HCT116 (cell line): ENCODE measurements at regions not wholly inside any gene's neighbourhood (a gene's known extent, or its start where the extent isn't known, plus 50 kb on each side); places are given as distances from the start of the nearest gene placed in this dataset.
"Not testable (repeated sequence)": the region's sequence is repeated elsewhere in the genome, so short reads cannot be mapped to it uniquely, and the experiment has no call there.

ENCODE experiments used
- ATAC-seq: fragments of 200-7000 bp; cut with Tn5 transposase; 2 replicates; pipeline ENCODE4 v1.9.1; 2020; ENCODE audit warnings: mild to moderate bottlenecking, moderate library complexity
- BruUV-seq: library from RNA; stranded (reverse); fragments of 400-500 nt; replicated peaks from 2 replicates; lab custom pipeline; 2021; lab: Mats Ljungman, UMichigan
- CTCF ChIA-PET: fragments of 300-600 bp; sonication (Branson Sonifier 250); formaldehyde crosslinking; loops from one replicate; lab custom pipeline; 2021; ENCODE audit warnings: antibody characterized with exemption; lab: Charles Lee
- POLR2A ChIA-PET: fragments of 300-600, 350-600 bp; sonication (Branson Sonifier 250); formaldehyde crosslinking; loops from one replicate; lab custom pipeline; 2021; ENCODE audit warnings: antibody characterized with exemption; lab: Charles Lee
- RAD21 ChIA-PET, 2 experiments: fragments of 300-600 bp; sonication (Branson Sonifier 250); formaldehyde crosslinking; loops; one replicate each; lab custom pipeline; 2023; ENCODE audit warnings: low total read pairs in 2 of 2; ENCODE audit not compliant: uncharacterized antibody in 2 of 2, unreplicated experiment in 2 of 2, low non-redundant PET in 1 of 2; lab: Charles Lee
- DNase-seq: peaks from one replicate; pipeline ENCODE4 v3.0.0-alpha.2; 2010; ENCODE audit warnings: low read depth, low spot score
- H2AFZ ChIP-seq: fragments of 200-600 bp; shearing (Covaris generic), sonication (generic); 2 replicates; pipeline ENCODE4 v1.6.1; 2017; ENCODE audit warnings: low read depth, mixed run types, mixed read lengths, antibody characterized with exemption, low read length; ENCODE audit not compliant: poor library complexity, severe bottlenecking
- H3K27ac ChIP-seq: 2 replicates; pipeline ENCODE4 v1.5.1; 2012; ENCODE audit warnings: low read depth, low read length
- H3K27me3 ChIP-seq: fragments of 200-600 bp; sonication (generic); 2 replicates; pipeline ENCODE4 v1.6.1; 2016; ENCODE audit warnings: mixed run types, low read length, mixed read lengths; ENCODE audit not compliant: insufficient read depth
- H3K36me3 ChIP-seq, 2 experiments: fragments of 200-500 bp in 1 of 2; fragments of 200-600 bp in 1 of 2; sonication (Bioruptor generic) in 1 of 2; sonication (generic) in 1 of 2; 2 replicates each; pipeline versions ENCODE4 v1.5.1 to v1.6.1; 2014 to 2016; ENCODE audit warnings: low read length in 2 of 2, inconsistent platforms in 1 of 2, mixed read lengths in 1 of 2, mixed run types in 1 of 2; ENCODE audit not compliant: insufficient read depth in 2 of 2, control insufficient read depth in 1 of 2
- H3K4me1 ChIP-seq, 2 experiments: fragments of 200-600 bp in 1 of 2; sonication (generic) in 1 of 2; 2 replicates each; pipeline versions ENCODE4 v1.5.1 to v1.6.1; 2012 to 2017; ENCODE audit warnings: low read length in 2 of 2, inconsistent platforms in 1 of 2, mild to moderate bottlenecking in 1 of 2, mixed read lengths in 1 of 2, mixed run types in 1 of 2, moderate library complexity in 1 of 2; ENCODE audit not compliant: insufficient read depth in 2 of 2, control insufficient read depth in 1 of 2
- H3K4me2 ChIP-seq: fragments of 200-600 bp; sonication (generic); 2 replicates; pipeline ENCODE4 v1.6.1; 2017; ENCODE audit warnings: mixed run types, low read length, mixed read lengths
- H3K4me3 ChIP-seq, 2 experiments: fragments of 200-600 bp in 1 of 2; sonication (generic) in 1 of 2; replicated peaks in 1 of 2; 2 replicates each; pipeline ENCODE4 v1.5.1; 2011 to 2016; ENCODE audit warnings: low read length in 2 of 2, control low read depth in 1 of 2, low read depth in 1 of 2, mild to moderate bottlenecking in 1 of 2, mixed read lengths in 1 of 2, mixed run types in 1 of 2
- H3K79me2 ChIP-seq: fragments of 200-600 bp; sonication (generic); 2 replicates; pipeline ENCODE4 v1.6.1; 2017; ENCODE audit warnings: mild to moderate bottlenecking, mixed run types, low read length, moderate library complexity, mixed read lengths; ENCODE audit not compliant: insufficient read depth
- H3K9ac ChIP-seq: fragments of 200-600 bp; sonication (generic); 2 replicates; pipeline ENCODE4 v1.6.1; 2016; ENCODE audit warnings: low read length, mixed read lengths
- H3K9me2 ChIP-seq: fragments of 200-600 bp; sonication (generic), shearing (Covaris generic); 2 replicates; pipeline ENCODE4 v1.6.1; 2017; ENCODE audit warnings: mixed run types, mild to moderate bottlenecking, moderate library complexity; ENCODE audit not compliant: insufficient read depth
- H3K9me3 ChIP-seq, 2 experiments: fragments of 200-500 bp in 1 of 2; fragments of 200-600 bp in 1 of 2; sonication (Bioruptor generic) in 1 of 2; sonication (generic) in 1 of 2; 2 replicates each; pipeline ENCODE4 v1.6.1; 2014 to 2017; ENCODE audit warnings: low read length in 2 of 2, mixed read lengths in 2 of 2, inconsistent platforms in 1 of 2, low read depth in 1 of 2, mild to moderate bottlenecking in 1 of 2, mixed run types in 1 of 2, moderate library complexity in 1 of 2; ENCODE audit not compliant: control insufficient read depth in 1 of 2, insufficient read depth in 1 of 2
- H4K20me1 ChIP-seq: fragments of 200-600 bp; sonication (generic), shearing (Covaris generic); 2 replicates; pipeline ENCODE4 v1.6.1; 2017; ENCODE audit warnings: mixed run types, mild to moderate bottlenecking, moderate library complexity; ENCODE audit not compliant: insufficient read depth
- CBX3 ChIP-seq: IDR thresholded peaks from 2 replicates; pipeline ENCODE4 v1.6.1; 2012; ENCODE audit warnings: low read depth
- CEBPB ChIP-seq: IDR thresholded peaks from 2 replicates; pipeline ENCODE4 v1.6.1; 2012; ENCODE audit warnings: low read depth
- CTCF ChIP-seq, 3 experiments: fragments of 200-600 bp in 1 of 3; sonication (generic) in 1 of 3; IDR thresholded peaks in 2 of 3; conservative IDR thresholded peaks in 1 of 3; 2 replicates each; pipeline ENCODE4 v1.5.1; 2012 to 2017; ENCODE audit warnings: low read depth in 2 of 3, low read length in 2 of 3, antibody characterized with exemption in 1 of 3, borderline replicate concordance in 1 of 3, control low read depth in 1 of 3, mild to moderate bottlenecking in 1 of 3, mixed read lengths in 1 of 3, mixed run types in 1 of 3, moderate library complexity in 1 of 3; ENCODE audit not compliant: insufficient read depth in 1 of 3
- EGR1 ChIP-seq: IDR thresholded peaks from 2 replicates; pipeline ENCODE4 v1.6.1; 2012; ENCODE audit warnings: low read depth
- ELF1 ChIP-seq: IDR thresholded peaks from 2 replicates; pipeline ENCODE4 v1.6.1; 2012; ENCODE audit warnings: low read depth, borderline replicate concordance
- EZH2 ChIP-seq: fragments of 200-600 bp; sonication (generic); IDR thresholded peaks from 2 replicates; pipeline ENCODE4 v1.6.1; 2017; ENCODE audit warnings: antibody characterized with exemption, mixed run types
- EZH2phosphoT487 ChIP-seq: fragments of 200-600 bp; IDR thresholded peaks from 2 replicates; pipeline ENCODE4 v1.6.1; 2018; ENCODE audit warnings: antibody characterized with exemption, borderline replicate concordance
- JUND ChIP-seq: IDR thresholded peaks from 2 replicates; pipeline ENCODE4 v1.6.1; 2012
- MAX ChIP-seq: IDR thresholded peaks from 2 replicates; pipeline ENCODE4 v1.6.1; 2012
- POLR2AphosphoS5 ChIP-seq: IDR thresholded peaks from 2 replicates; pipeline ENCODE4 v1.6.1; 2011; ENCODE audit warnings: mild to moderate bottlenecking, low read depth, low read length, moderate library complexity
- SIN3A ChIP-seq: IDR thresholded peaks from 2 replicates; pipeline ENCODE4 v1.6.1; 2012; ENCODE audit warnings: low read depth
- SP1 ChIP-seq: IDR thresholded peaks from 2 replicates; pipeline ENCODE4 v1.6.1; 2012; ENCODE audit warnings: low read depth
- intact Hi-C: fragments of 100-400 bp; cut with micrococcal nuclease; formaldehyde crosslinking; loops from 2 replicates; pipeline ENCODE4 v1.10.0; 2022

GRCh38 chr16:29323725-29324124 is 82.8 kb downstream of the NPIPB11 start:
- BruUV-seq, H3K9ac ChIP-seq, H3K36me3 ChIP-seq, H3K27me3 ChIP-seq, POLR2A ChIA-PET, H3K27ac ChIP-seq, CTCF ChIA-PET, H3K79me2 ChIP-seq, H3K4me2 ChIP-seq, H2AFZ ChIP-seq, H3K9me2 ChIP-seq, H3K4me3 ChIP-seq, H4K20me1 ChIP-seq, RAD21 ChIA-PET, intact Hi-C loops, H3K9me3 ChIP-seq, DNase-seq: not testable (repeated sequence)
- H3K4me1 ChIP-seq = peaks cover 0 to 10% of the 10 kb centered on the region in 2 experiments; a peak in 2 of 4 replicates
- ATAC-seq = peak; percentile 36; the same call in 1 of the 2 replicates

GRCh38 chr16:29321585-29321984 is 84.9 kb downstream of the NPIPB11 start:
- DNase-seq (no peak), ATAC-seq (no peak)
- Histone ChIP-seq H3K4me1 (peaks cover 0 to 8% of the 10 kb centered on the region in 2 experiments; a peak in 2 of 4 replicates), H4K20me1 (no peaks in the 10 kb centered on the region), H3K79me2 (no peaks in the 10 kb centered on the region), H2AFZ (no peak overlapping the region), H3K9ac (no peak overlapping the region), H3K27me3 (no peaks in the 10 kb centered on the region), H3K9me3 (no peaks in the 10 kb centered on the region), H3K9me2 (no peaks in the 10 kb centered on the region), H3K27ac (no peak overlapping the region), H3K4me3 (no peak overlapping the region)
- ChIA-PET CTCF (no interaction called here), POLR2A (no interaction called here), RAD21 (no interaction called here)
- TF ChIP-seq MAX = no peak
- TF ChIP-seq, all 23 proteins: peak for 0
- intact Hi-C loops = no loop called here
- Histone ChIP-seq H3K36me3 (no peaks in the 10 kb centered on the region), H3K4me2 (no peak overlapping the region)
- no TSS peak for BruUV-seq

- ATAC-seq (no peak), DNase-seq (no peak)
- no peak overlapping the region for H3K4me3 ChIP-seq
- no peak overlapping the region for H2AFZ ChIP-seq
- intact Hi-C loops = no loop called here
- peaks cover 0 to 12% of the 10 kb centered on the region in 2 experiments; a peak in 2 of 4 replicates for H3K4me1 ChIP-seq
- H3K27me3 ChIP-seq = no peaks in the 10 kb centered on the region
- BruUV-seq = no TSS peak
- H3K36me3 ChIP-seq = no peaks in the 10 kb centered on the region
- no peak overlapping the region for H3K27ac ChIP-seq
- H3K9me3 ChIP-seq = no peaks in the 10 kb centered on the region
- ChIA-PET RAD21 (no interaction called here), CTCF (no interaction called here), POLR2A (no interaction called here)
- no peaks in the 10 kb centered on the region for H3K79me2 ChIP-seq
- H3K9ac ChIP-seq = no peak overlapping the region
- no peak overlapping the region for H3K4me2 ChIP-seq
- H4K20me1 ChIP-seq = no peaks in the 10 kb centered on the region
- no peaks in the 10 kb centered on the region for H3K9me2 ChIP-seq
- no peak for TF ChIP-seq CBX3
- TF ChIP-seq EGR1 = no peak
- no peak for TF ChIP-seq SIN3A
- no peak for TF ChIP-seq SP1
- no peak for TF ChIP-seq EZH2
- no peak for TF ChIP-seq ELF1
- TF ChIP-seq POLR2AphosphoS5 = no peak
- TF ChIP-seq JUND = no peak
- no peak for TF ChIP-seq CEBPB
- no peak for TF ChIP-seq EZH2phosphoT487
- no peak for TF ChIP-seq CTCF (IDR thresholded peaks at IDR 0.05 in 2 of 3, conservative IDR thresholded peaks at IDR 0.05 in 1 of 3; ENCODE audit: borderline replicate concordance in 1 of 3, insufficient read depth in 1 of 3, low read depth in 2 of 3, low read length in 2 of 3)
- no peak for TF ChIP-seq MAX
Observed at GRCh38 chr16:29321000-29321393, 85.5 kb downstream of the NPIPB11 start.
